ENCODE measurements at regions not wholly inside any gene's neighbourhood (a gene's known extent, or its start where the extent isn't known, plus 50 kb on each side); places are given as distances from the start of the nearest gene placed in this dataset.

GRCh38 chr11:26095340-26095739 lies 236.6 kb upstream of the ANO3 start:
- no peak for DNase-seq (ENCODE audit: low read depth)

- no peak for DNase-seq (ENCODE audit: low read depth)
Observed at GRCh38 chr11:26096451-26096850, 235.5 kb upstream of the ANO3 start.

- DNase-seq (ENCODE audit: low read depth) = no peak
Observed at GRCh38 chr11:26102325-26102724, 229.6 kb upstream of the ANO3 start.

GRCh38 chr11:26105762-26106423 lies 226.0 kb upstream of the ANO3 start:
- DNase-seq (ENCODE audit: low read depth) = no peak

- no peak for DNase-seq (ENCODE audit: low read depth)
Observed at GRCh38 chr11:26106726-26107125, 225.2 kb upstream of the ANO3 start.

- no peak for DNase-seq (ENCODE audit: low read depth)
Observed at GRCh38 chr11:26109658-26110368, 222.1 kb upstream of the ANO3 start.

GRCh38 chr11:26112264-26112663 lies 219.7 kb upstream of the ANO3 start:
- no peak for DNase-seq (ENCODE audit: low read depth)

GRCh38 chr11:26121466-26121865 lies 210.5 kb upstream of the ANO3 start:
- no peak for DNase-seq (ENCODE audit: low read depth)

- no peak for DNase-seq (ENCODE audit: low read depth)
Observed at GRCh38 chr11:26126741-26127140, 205.2 kb upstream of the ANO3 start.

GRCh38 chr11:26127336-26127735 lies 204.6 kb upstream of the ANO3 start:
- DNase-seq (ENCODE audit: low read depth) = no peak

- DNase-seq (ENCODE audit: low read depth) = no peak
Observed at GRCh38 chr11:26131406-26131805, 200.5 kb upstream of the ANO3 start.

GRCh38 chr11:26134053-26134452 lies 197.9 kb upstream of the ANO3 start:
- no peak for DNase-seq (ENCODE audit: low read depth)

GRCh38 chr11:26134481-26135355 lies 197.2 kb upstream of the ANO3 start:
- no peak for DNase-seq (ENCODE audit: low read depth)

- DNase-seq (ENCODE audit: low read depth) = no peak
Observed at GRCh38 chr11:26137651-26138050, 194.3 kb upstream of the ANO3 start.

- no peak for DNase-seq (ENCODE audit: low read depth)
Observed at GRCh38 chr11:26142891-26143290, 189.0 kb upstream of the ANO3 start.

GRCh38 chr11:26143566-26144290 lies 188.2 kb upstream of the ANO3 start:
- no peak for DNase-seq (ENCODE audit: low read depth)

- DNase-seq (ENCODE audit: low read depth) = no peak
Observed at GRCh38 chr11:26144291-26144690, 187.6 kb upstream of the ANO3 start.

- DNase-seq (ENCODE audit: low read depth) = no peak
Observed at GRCh38 chr11:26144911-26145310, 187.0 kb upstream of the ANO3 start.

GRCh38 chr11:26149585-26149984 lies 182.3 kb upstream of the ANO3 start:
- no peak for DNase-seq (ENCODE audit: low read depth)

- DNase-seq (ENCODE audit: low read depth) = no peak
Observed at GRCh38 chr11:26150031-26150430, 181.9 kb upstream of the ANO3 start.

GRCh38 chr11:26158251-26158650 lies 173.7 kb upstream of the ANO3 start:
- DNase-seq (ENCODE audit: low read depth) = no peak

GRCh38 chr11:26162291-26162690 lies 169.6 kb upstream of the ANO3 start:
- DNase-seq (ENCODE audit: low read depth) = no peak
